ENCODE measurements at regions not wholly inside any gene's neighbourhood (a gene's known extent, or its start where the extent isn't known, plus 50 kb on each side); places are given as distances from the start of the nearest gene placed in this dataset.
"Not testable (repeated sequence)": the region's sequence is repeated elsewhere in the genome, so short reads cannot be mapped to it uniquely, and the experiment has no call there.

- no peak for DNase-seq
These were observed 92.0 kb upstream of the ERCC6L2 start for GRCh38 chr9:95783426-95783975.

GRCh38 chr9:95780751-95781150 is 94.7 kb upstream of the ERCC6L2 start:
- no peak for DNase-seq

- DNase-seq, result no peak
These were observed 95.4 kb upstream of the ERCC6L2 start for GRCh38 chr9:95780121-95780520.

GRCh38 chr9:95779597-95779996 is 95.9 kb upstream of the ERCC6L2 start:
- DNase-seq, result not testable (repeated sequence)

GRCh38 chr9:95778957-95779356 is 96.5 kb upstream of the ERCC6L2 start:
- DNase-seq, result no peak

- no peak for DNase-seq
These were observed 98.4 kb upstream of the ERCC6L2 start for GRCh38 chr9:95777136-95777535.

- no peak for DNase-seq
These were observed 99.3 kb upstream of the ERCC6L2 start for GRCh38 chr9:95776176-95776575.

- DNase-seq, result no peak
These were observed 100.3 kb upstream of the ERCC6L2 start for GRCh38 chr9:95775191-95775590.

- no peak for DNase-seq
These were observed 102.5 kb upstream of the ERCC6L2 start for GRCh38 chr9:95773053-95773418.

- no peak for DNase-seq
These were observed 103.0 kb upstream of the ERCC6L2 start for GRCh38 chr9:95772320-95773052.

- no peak for DNase-seq
These were observed 103.8 kb upstream of the ERCC6L2 start for GRCh38 chr9:95771556-95772246.

GRCh38 chr9:95770653-95771131 is 104.8 kb upstream of the ERCC6L2 start:
- DNase-seq, result no peak

- no peak for DNase-seq
These were observed 105.5 kb upstream of the ERCC6L2 start for GRCh38 chr9:95769909-95770433.

GRCh38 chr9:95769473-95769872 is 106.0 kb upstream of the ERCC6L2 start:
- DNase-seq, result no peak

- no peak for DNase-seq
These were observed 108.6 kb upstream of the ERCC6L2 start for GRCh38 chr9:95766906-95767305.

GRCh38 chr9:95764533-95765319 is 110.8 kb upstream of the ERCC6L2 start:
- DNase-seq, result no peak

GRCh38 chr9:95763983-95764382 is 111.5 kb upstream of the ERCC6L2 start:
- DNase-seq, result no peak

- no peak for DNase-seq
These were observed 112.5 kb upstream of the ERCC6L2 start for GRCh38 chr9:95763006-95763405.

- DNase-seq, result no peak
These were observed 113.2 kb upstream of the ERCC6L2 start for GRCh38 chr9:95762322-95762721.

- no peak for DNase-seq
These were observed 114.7 kb upstream of the ERCC6L2 start for GRCh38 chr9:95760791-95761190.

GRCh38 chr9:95757439-95757838 is 118.1 kb upstream of the ERCC6L2 start:
- no peak for DNase-seq

- DNase-seq, result peak; percentile 64
These were observed 118.5 kb upstream of the ERCC6L2 start for GRCh38 chr9:95756986-95757385.

- no peak for DNase-seq
These were observed 119.4 kb upstream of the ERCC6L2 start for GRCh38 chr9:95756101-95756500.

Measured in amniotic stem cell (primary cell).